WTC11 (cell line): ENCODE measurements at regions not wholly inside any gene's neighbourhood (a gene's known extent, or its start where the extent isn't known, plus 50 kb on each side); places are given as distances from the start of the nearest gene placed in this dataset.

Experiments
- ATAC-seq: fragments of 200-7000 bp; cut with Tn5 transposase; 2 replicates; pipeline ENCODE4 v1.10.0; 2021; ENCODE audit warnings: mild to moderate bottlenecking, moderate library complexity
- CTCF ChIA-PET: fragments of 300-600 bp; sonication (Branson Sonifier 250); formaldehyde crosslinking; loops from one replicate; lab custom pipeline; 2021; ENCODE audit warnings: antibody characterized with exemption; lab: Charles Lee
- POLR2A ChIA-PET: fragments of 350-600 bp; sonication (Branson Sonifier 250); formaldehyde crosslinking; loops from one replicate; lab custom pipeline; 2021; ENCODE audit warnings: antibody characterized with exemption; lab: Charles Lee
- DNase-seq: peaks from one replicate; pipeline ENCODE4 v3.0.0; 2021; ENCODE audit warnings: low spot score
- H3K27ac Mint-ChIP-seq: 2 replicates; pipeline ENCODE4 v1.8.0; 2021; ENCODE audit warnings: mixed read lengths
- H3K27me3 Mint-ChIP-seq: 2 replicates; pipeline ENCODE4 v1.8.0; 2021; ENCODE audit warnings: low read depth, mild to moderate bottlenecking, moderate library complexity, mixed read lengths
- H3K36me3 Mint-ChIP-seq: 2 replicates; pipeline ENCODE4 v1.8.0; 2021; ENCODE audit warnings: mixed read lengths
- H3K4me1 Mint-ChIP-seq: 2 replicates; pipeline ENCODE4 v1.8.0; 2022; ENCODE audit warnings: mixed read lengths
- H3K4me3 Mint-ChIP-seq: 2 replicates; pipeline ENCODE4 v1.8.0; 2021; ENCODE audit warnings: mild to moderate bottlenecking, moderate library complexity, mixed read lengths
- H3K9me3 Mint-ChIP-seq: 2 replicates; pipeline ENCODE4 v1.8.0; 2021; ENCODE audit warnings: mixed read lengths
- ATF1 ChIP-seq: sonication (generic); formaldehyde crosslinking; IDR thresholded peaks from 2 replicates; pipeline ENCODE4 v1.8.1; 2023; ENCODE audit warnings: mild to moderate bottlenecking, moderate library complexity, missing genetic modification reagents
- ELF4 ChIP-seq: sonication (generic); formaldehyde crosslinking; IDR thresholded peaks from 2 replicates; pipeline ENCODE4 v1.8.1; 2022; ENCODE audit warnings: low read depth, mild to moderate bottlenecking, moderate library complexity, missing genetic modification reagents
- ETV6 ChIP-seq: sonication (generic); formaldehyde crosslinking; IDR thresholded peaks from 2 replicates; pipeline ENCODE4 v1.8.1; 2022; ENCODE audit warnings: mild to moderate bottlenecking, missing genetic modification reagents
- GTF2I ChIP-seq: fragments of 250-450 bp; sonication (Bioruptor Pico); conservative IDR thresholded peaks from 2 replicates; pipeline ENCODE4 v1.4.0; 2021; ENCODE audit warnings: mild to moderate bottlenecking
- IRF2 ChIP-seq: sonication (generic); formaldehyde crosslinking; IDR thresholded peaks from 2 replicates; pipeline ENCODE4 v1.8.0; 2022; ENCODE audit warnings: low read depth, missing genetic modification reagents, borderline replicate concordance
- OVOL2 ChIP-seq: fragments of 250-450 bp; sonication (Bioruptor Pico); IDR thresholded peaks from 2 replicates; pipeline ENCODE4 v1.9.0; 2021; ENCODE audit warnings: mild to moderate bottlenecking, borderline replicate concordance
- SMAD4 ChIP-seq: sonication (generic); formaldehyde crosslinking; IDR thresholded peaks from 2 replicates; pipeline ENCODE4 v1.8.0; 2022; ENCODE audit warnings: mild to moderate bottlenecking, missing genetic modification reagents
- TCF7 ChIP-seq: sonication (generic); formaldehyde crosslinking; IDR thresholded peaks from 2 replicates; pipeline ENCODE4 v1.8.0; 2022; ENCODE audit warnings: mild to moderate bottlenecking, low read depth, missing genetic modification reagents, moderate library complexity
- ZBTB21 ChIP-seq: sonication (generic); formaldehyde crosslinking; IDR thresholded peaks from 2 replicates; pipeline ENCODE4 v1.8.1; 2023; ENCODE audit warnings: mild to moderate bottlenecking, missing genetic modification reagents, borderline replicate concordance
- ZNF671 ChIP-seq: fragments of 250-450 bp; sonication (Bioruptor Pico); IDR thresholded peaks from 2 replicates; pipeline ENCODE4 v1.8.0; 2021; ENCODE audit warnings: mild to moderate bottlenecking
- TF ChIP-seq, protein P1 (sequence below): sonication (generic); formaldehyde crosslinking; IDR thresholded peaks from 2 replicates; pipeline ENCODE4 v1.8.1; 2022; ENCODE audit warnings: missing genetic modification reagents, borderline replicate concordance
- TF ChIP-seq, protein P2 (sequence below): sonication (generic); formaldehyde crosslinking; IDR thresholded peaks from 2 replicates; pipeline ENCODE4 v1.8.1; 2022; ENCODE audit warnings: mild to moderate bottlenecking, moderate library complexity, missing genetic modification reagents
- TF ChIP-seq, protein P3 (sequence below): fragments of 250-450 bp; sonication (Bioruptor Pico); IDR thresholded peaks from 2 replicates; pipeline ENCODE4 v2.1.2; 2022; ENCODE audit warnings: mild to moderate bottlenecking, moderate library complexity
- TF ChIP-seq, protein P4 (sequence below): fragments of 250-450 bp; sonication (Bioruptor Pico); IDR thresholded peaks from 2 replicates; pipeline ENCODE4 v1.9.0; 2021; ENCODE audit warnings: moderate library complexity, mild to moderate bottlenecking, inconsistent platforms, borderline replicate concordance
- TF ChIP-seq, protein P5 (sequence below): sonication (generic); formaldehyde crosslinking; IDR thresholded peaks from 2 replicates; pipeline ENCODE4 v1.8.0; 2023; ENCODE audit warnings: missing genetic modification reagents
- TF ChIP-seq, protein P6 (sequence below): sonication (generic); formaldehyde crosslinking; IDR thresholded peaks from 2 replicates; pipeline ENCODE4 v1.8.1; 2023; ENCODE audit warnings: mild to moderate bottlenecking, missing genetic modification reagents, borderline replicate concordance

DNA sequence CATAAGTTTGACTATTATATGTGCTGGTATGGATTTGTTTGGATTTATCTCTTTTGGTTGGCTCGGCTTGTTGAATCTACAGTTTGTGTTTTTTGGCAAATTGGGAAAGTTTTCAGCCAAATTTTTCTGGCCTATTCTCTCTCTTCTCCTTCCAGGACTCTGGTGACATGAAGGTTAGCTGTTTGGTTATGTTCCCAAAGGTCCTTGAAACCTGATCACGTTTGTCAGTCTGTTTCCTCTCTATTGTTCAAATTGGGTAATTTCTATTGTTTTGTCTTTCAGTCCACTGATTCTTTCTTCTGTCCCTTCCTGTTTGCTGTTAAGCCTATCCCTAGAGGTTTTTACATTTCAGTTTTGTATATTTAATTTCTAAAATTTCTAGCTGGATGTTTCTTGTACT, 81.5 kb upstream of the SHISA2 start:
- Mint-ChIP-seq H3K36me3 (no peaks in the 10 kb centered on the region), H3K27me3 (no peaks in the 10 kb centered on the region; the same call in 1 of the 2 replicates), H3K4me1 (peaks cover 26% of the 10 kb centered on the region), H3K27ac (peak overlapping the region; percentile 12; the same call in 1 of the 2 replicates), H3K4me3 (peak overlapping the region; percentile 16), H3K9me3 (peaks cover 12% of the 10 kb centered on the region)
- POLR2A ChIA-PET = no interaction called here
- no peak for TF ChIP-seq GTF2I (CRISPR knock-in tag)
- TF ChIP-seq, protein P1, sequence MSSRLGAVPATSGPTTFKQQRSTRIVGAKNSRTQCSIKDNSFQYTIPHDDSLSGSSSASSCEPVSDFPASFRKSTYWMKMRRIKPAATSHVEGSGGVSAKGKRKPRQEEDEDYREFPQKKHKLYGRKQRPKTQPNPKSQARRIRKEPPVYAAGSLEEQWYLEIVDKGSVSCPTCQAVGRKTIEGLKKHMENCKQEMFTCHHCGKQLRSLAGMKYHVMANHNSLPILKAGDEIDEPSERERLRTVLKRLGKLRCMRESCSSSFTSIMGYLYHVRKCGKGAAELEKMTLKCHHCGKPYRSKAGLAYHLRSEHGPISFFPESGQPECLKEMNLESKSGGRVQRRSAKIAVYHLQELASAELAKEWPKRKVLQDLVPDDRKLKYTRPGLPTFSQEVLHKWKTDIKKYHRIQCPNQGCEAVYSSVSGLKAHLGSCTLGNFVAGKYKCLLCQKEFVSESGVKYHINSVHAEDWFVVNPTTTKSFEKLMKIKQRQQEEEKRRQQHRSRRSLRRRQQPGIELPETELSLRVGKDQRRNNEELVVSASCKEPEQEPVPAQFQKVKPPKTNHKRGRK (CRISPR knock-in tag) = no peak
- TF ChIP-seq OVOL2 (CRISPR knock-in tag) = no peak
- TF ChIP-seq, protein P2, sequence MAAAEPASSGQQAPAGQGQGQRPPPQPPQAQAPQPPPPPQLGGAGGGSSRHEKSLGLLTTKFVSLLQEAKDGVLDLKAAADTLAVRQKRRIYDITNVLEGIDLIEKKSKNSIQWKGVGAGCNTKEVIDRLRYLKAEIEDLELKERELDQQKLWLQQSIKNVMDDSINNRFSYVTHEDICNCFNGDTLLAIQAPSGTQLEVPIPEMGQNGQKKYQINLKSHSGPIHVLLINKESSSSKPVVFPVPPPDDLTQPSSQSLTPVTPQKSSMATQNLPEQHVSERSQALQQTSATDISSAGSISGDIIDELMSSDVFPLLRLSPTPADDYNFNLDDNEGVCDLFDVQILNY (CRISPR knock-in tag) = no peak
- TF ChIP-seq, protein P3, sequence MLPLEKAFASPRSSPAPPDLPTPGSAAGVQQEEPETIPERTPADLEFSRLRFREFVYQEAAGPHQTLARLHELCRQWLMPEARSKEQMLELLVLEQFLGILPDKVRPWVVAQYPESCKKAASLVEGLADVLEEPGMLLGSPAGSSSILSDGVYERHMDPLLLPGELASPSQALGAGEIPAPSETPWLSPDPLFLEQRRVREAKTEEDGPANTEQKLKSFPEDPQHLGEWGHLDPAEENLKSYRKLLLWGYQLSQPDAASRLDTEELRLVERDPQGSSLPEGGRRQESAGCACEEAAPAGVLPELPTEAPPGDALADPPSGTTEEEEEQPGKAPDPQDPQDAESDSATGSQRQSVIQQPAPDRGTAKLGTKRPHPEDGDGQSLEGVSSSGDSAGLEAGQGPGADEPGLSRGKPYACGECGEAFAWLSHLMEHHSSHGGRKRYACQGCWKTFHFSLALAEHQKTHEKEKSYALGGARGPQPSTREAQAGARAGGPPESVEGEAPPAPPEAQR (CRISPR knock-in tag) = no peak
- ATAC-seq = no peak
- CTCF ChIA-PET = interaction anchor here (1.0 to 1.1 kb wide), 2 partner anchors 52 to 363 kb away, joined by 3 to 6 read pairs; no protein-coding TSS in a partner anchor
- DNase-seq = no peak

DNA sequence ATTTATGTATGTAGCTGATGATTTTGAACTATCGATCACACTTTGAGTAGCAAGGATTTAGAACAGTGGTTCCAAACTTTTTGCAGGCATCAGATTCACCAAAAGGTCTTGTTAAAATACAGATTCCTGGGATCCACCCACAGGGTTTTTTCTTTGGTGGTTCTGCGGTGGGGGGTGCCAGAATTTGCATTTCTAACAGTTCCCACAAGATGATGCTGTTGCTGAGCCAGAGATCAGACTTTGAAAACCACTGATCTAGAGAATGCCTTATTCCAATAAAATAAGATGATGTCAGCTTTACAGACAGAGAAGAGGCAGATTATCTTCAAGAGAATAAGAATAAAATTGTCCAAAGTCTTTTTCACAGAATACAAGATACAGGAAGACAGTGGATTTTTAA, 80.9 kb upstream of the SHISA2 start:
- CTCF ChIA-PET = no interaction called here
- peaks cover 13% of the 10 kb centered on the region for H3K9me3 Mint-ChIP-seq

More for the DNA sequence above, 80.9 kb upstream of the SHISA2 start:
- Mint-ChIP-seq H3K27ac (no peak overlapping the region), H3K27me3 (no peaks in the 10 kb centered on the region; the same call in 1 of the 2 replicates), H3K4me3 (no peak overlapping the region), H3K4me1 (peaks cover 26% of the 10 kb centered on the region), H3K36me3 (no peaks in the 10 kb centered on the region)
- TF ChIP-seq ELF4 (no peak), IRF2 (CRISPR knock-in tag) (no peak), ATF1 (no peak), SMAD4 (no peak), ZBTB21 (CRISPR knock-in tag) (no peak), TCF7 (no peak), ZNF671 (CRISPR knock-in tag) (no peak), ETV6 (CRISPR knock-in tag) (no peak)
- TF ChIP-seq, protein P4, sequence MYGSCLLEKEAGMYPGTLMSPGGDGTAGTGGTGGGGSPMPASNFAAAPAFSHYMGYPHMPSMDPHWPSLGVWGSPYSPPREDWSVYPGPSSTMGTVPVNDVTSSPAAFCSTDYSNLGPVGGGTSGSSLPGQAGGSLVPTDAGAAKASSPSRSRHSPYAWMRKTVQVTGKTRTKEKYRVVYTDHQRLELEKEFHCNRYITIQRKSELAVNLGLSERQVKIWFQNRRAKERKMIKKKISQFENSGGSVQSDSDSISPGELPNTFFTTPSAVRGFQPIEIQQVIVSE (CRISPR knock-in tag) = no peak
- TF ChIP-seq, protein P5, sequence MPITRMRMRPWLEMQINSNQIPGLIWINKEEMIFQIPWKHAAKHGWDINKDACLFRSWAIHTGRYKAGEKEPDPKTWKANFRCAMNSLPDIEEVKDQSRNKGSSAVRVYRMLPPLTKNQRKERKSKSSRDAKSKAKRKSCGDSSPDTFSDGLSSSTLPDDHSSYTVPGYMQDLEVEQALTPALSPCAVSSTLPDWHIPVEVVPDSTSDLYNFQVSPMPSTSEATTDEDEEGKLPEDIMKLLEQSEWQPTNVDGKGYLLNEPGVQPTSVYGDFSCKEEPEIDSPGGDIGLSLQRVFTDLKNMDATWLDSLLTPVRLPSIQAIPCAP (CRISPR knock-in tag) = no peak
- TF ChIP-seq, protein P6, sequence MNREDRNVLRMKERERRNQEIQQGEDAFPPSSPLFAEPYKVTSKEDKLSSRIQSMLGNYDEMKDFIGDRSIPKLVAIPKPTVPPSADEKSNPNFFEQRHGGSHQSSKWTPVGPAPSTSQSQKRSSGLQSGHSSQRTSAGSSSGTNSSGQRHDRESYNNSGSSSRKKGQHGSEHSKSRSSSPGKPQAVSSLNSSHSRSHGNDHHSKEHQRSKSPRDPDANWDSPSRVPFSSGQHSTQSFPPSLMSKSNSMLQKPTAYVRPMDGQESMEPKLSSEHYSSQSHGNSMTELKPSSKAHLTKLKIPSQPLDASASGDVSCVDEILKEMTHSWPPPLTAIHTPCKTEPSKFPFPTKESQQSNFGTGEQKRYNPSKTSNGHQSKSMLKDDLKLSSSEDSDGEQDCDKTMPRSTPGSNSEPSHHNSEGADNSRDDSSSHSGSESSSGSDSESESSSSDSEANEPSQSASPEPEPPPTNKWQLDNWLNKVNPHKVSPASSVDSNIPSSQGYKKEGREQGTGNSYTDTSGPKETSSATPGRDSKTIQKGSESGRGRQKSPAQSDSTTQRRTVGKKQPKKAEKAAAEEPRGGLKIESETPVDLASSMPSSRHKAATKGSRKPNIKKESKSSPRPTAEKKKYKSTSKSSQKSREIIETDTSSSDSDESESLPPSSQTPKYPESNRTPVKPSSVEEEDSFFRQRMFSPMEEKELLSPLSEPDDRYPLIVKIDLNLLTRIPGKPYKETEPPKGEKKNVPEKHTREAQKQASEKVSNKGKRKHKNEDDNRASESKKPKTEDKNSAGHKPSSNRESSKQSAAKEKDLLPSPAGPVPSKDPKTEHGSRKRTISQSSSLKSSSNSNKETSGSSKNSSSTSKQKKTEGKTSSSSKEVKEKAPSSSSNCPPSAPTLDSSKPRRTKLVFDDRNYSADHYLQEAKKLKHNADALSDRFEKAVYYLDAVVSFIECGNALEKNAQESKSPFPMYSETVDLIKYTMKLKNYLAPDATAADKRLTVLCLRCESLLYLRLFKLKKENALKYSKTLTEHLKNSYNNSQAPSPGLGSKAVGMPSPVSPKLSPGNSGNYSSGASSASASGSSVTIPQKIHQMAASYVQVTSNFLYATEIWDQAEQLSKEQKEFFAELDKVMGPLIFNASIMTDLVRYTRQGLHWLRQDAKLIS (CRISPR knock-in tag) = no peak
- ATAC-seq = no peak
- no peak for DNase-seq
- POLR2A ChIA-PET = interaction anchor here (0.6 kb wide), 1 partner anchor 17 kb away, joined by 4 read pairs; no protein-coding TSS in a partner anchor
